Liver (tissue), 8 donors: ENCODE measurements at regions not wholly inside any gene's neighbourhood (a gene's known extent, or its start where the extent isn't known, plus 50 kb on each side); places are given as distances from the start of the nearest gene placed in this dataset.

Experiments
- DNase-seq: peaks from one replicate; pipeline ENCODE4 v3.0.0-alpha.2; 2017; ENCODE audit warnings: low spot score
- H3K27ac ChIP-seq, 2 donors: one replicate each; pipeline ENCODE4 v1.7.0; 2013; ENCODE audit warnings: inconsistent platforms in 2 of 2, low read length in 2 of 2, control low read depth in 1 of 2, low read depth in 1 of 2, mild to moderate bottlenecking in 1 of 2
- H3K27me3 ChIP-seq, 4 donors: one replicate each; pipeline versions ENCODE4 v1.6.1 to v1.7.0; 2013; ENCODE audit warnings: low read length in 3 of 4, inconsistent platforms in 1 of 4, mild to moderate bottlenecking in 1 of 4, moderate library complexity in 1 of 4; ENCODE audit not compliant: control insufficient read depth in 4 of 4, insufficient read depth in 4 of 4
- H3K36me3 ChIP-seq, 4 donors: one replicate each; pipeline versions ENCODE4 v1.6.1 to v1.7.0; 2013; ENCODE audit warnings: low read length in 3 of 4, mild to moderate bottlenecking in 3 of 4, low read depth in 1 of 4, moderate library complexity in 1 of 4; ENCODE audit not compliant: control insufficient read depth in 4 of 4, insufficient read depth in 3 of 4
- H3K4me1 ChIP-seq, 4 donors: one replicate each; pipeline versions ENCODE4 v1.6.1 to v1.7.0; 2013; ENCODE audit warnings: low read length in 3 of 4, mild to moderate bottlenecking in 3 of 4, moderate library complexity in 1 of 4; ENCODE audit not compliant: control insufficient read depth in 4 of 4, insufficient read depth in 4 of 4
- H3K4me3 ChIP-seq, 3 donors: one replicate each; pipeline versions ENCODE4 v1.6.1 to v1.7.0; 2013; ENCODE audit warnings: low read length in 3 of 3, control low read depth in 1 of 3, low read depth in 1 of 3, mild to moderate bottlenecking in 1 of 3
- H3K9ac ChIP-seq, 2 donors: one replicate each; pipeline ENCODE4 v1.7.0; 2013; ENCODE audit warnings: low read length in 2 of 2, mild to moderate bottlenecking in 2 of 2, moderate library complexity in 2 of 2, control low read depth in 1 of 2, low read depth in 1 of 2
- H3K9me3 ChIP-seq, 4 donors: one replicate each; pipeline versions ENCODE4 v1.6.1 to v1.7.0; 2013; ENCODE audit warnings: low read length in 3 of 4; ENCODE audit not compliant: control insufficient read depth in 4 of 4
- EGR1 ChIP-seq, 2 donors: IDR thresholded peaks; 2 replicates each; pipeline ENCODE4 v1.6.1; 2016 to 2018; ENCODE audit warnings: antibody characterized with exemption in 2 of 2, low read depth in 2 of 2
- HNF4A ChIP-seq, 2 donors: conservative IDR thresholded peaks; 2 replicates each; pipeline ENCODE4 v1.6.1; 2016; ENCODE audit warnings: antibody characterized with exemption in 2 of 2, mild to moderate bottlenecking in 2 of 2
- HNF4G ChIP-seq: IDR thresholded peaks from 2 replicates; pipeline ENCODE4 v1.6.1; 2016; ENCODE audit warnings: antibody characterized with exemption
- JUND ChIP-seq, 2 donors: IDR thresholded peaks; 2 replicates each; pipeline ENCODE4 v1.6.1; 2016; ENCODE audit warnings: antibody characterized with exemption in 2 of 2
- NR2F2 ChIP-seq: IDR thresholded peaks from 2 replicates; pipeline ENCODE4 v1.6.1; 2016; ENCODE audit warnings: antibody characterized with exemption
- RAD21 ChIP-seq, 2 donors: IDR thresholded peaks; 2 replicates each; pipeline ENCODE4 v1.6.1; 2016; ENCODE audit warnings: antibody characterized with exemption in 2 of 2, mild to moderate bottlenecking in 2 of 2
- REST ChIP-seq: IDR thresholded peaks from 2 replicates; pipeline ENCODE4 v1.6.1; 2016; ENCODE audit warnings: antibody characterized with exemption, mild to moderate bottlenecking
- RXRA ChIP-seq, 2 donors: IDR thresholded peaks; 2 replicates each; pipeline ENCODE4 v1.6.1; 2017 to 2018; ENCODE audit warnings: antibody characterized with exemption in 2 of 2, mild to moderate bottlenecking in 1 of 2
- TAF1 ChIP-seq: conservative IDR thresholded peaks from 2 replicates; pipeline ENCODE4 v1.6.1; 2016; ENCODE audit warnings: antibody characterized with exemption, mild to moderate bottlenecking
- YY1 ChIP-seq: IDR thresholded peaks from 2 replicates; pipeline ENCODE4 v1.6.1; 2016; ENCODE audit warnings: antibody characterized with exemption, mild to moderate bottlenecking
- ZBTB33 ChIP-seq: IDR thresholded peaks from 2 replicates; pipeline ENCODE4 v1.6.1; 2016; ENCODE audit warnings: antibody characterized with exemption
- WGBS: extraction: QIAGEN DNeasy Blood & Tissue Kit; methylation state at CpG from one replicate; pipeline ENCODE4 v1.1.7; 2013; 5-methylcytosine and 5-hydroxymethylcytosine counted together
- TF ChIP-seq, protein P1 (sequence below): fragments of 150-350 bp; IDR thresholded peaks from 2 replicates; pipeline ENCODE4 v1.5.1; 2017; ENCODE audit warnings: improper control_type of control experiment, low read depth, low read length; ENCODE audit not compliant: missing input control
- donor health status: healthy.
- donor health status: healthy.
- donor health status: healthy.
- donor health status: healthy.
- donor health status: healthy.

DNA sequence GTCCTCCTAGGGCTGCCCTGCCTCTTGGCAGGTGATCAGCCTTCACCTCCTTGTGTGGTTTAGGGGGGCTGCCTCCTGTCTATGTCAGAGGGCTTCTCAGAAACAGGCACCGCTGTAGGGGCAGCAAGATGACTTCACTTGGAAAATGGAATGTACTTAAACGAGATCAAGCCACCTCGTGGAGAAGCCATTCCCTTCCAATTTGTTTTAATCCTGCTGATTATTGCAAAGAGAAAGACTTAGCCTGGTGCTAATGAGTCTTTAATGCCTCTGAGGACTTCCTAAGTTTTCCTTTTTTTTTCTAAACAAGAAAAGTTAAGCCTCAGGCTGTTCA, 62.3 kb upstream of the RFLNA start:
- DNase-seq: no peak

DNA sequence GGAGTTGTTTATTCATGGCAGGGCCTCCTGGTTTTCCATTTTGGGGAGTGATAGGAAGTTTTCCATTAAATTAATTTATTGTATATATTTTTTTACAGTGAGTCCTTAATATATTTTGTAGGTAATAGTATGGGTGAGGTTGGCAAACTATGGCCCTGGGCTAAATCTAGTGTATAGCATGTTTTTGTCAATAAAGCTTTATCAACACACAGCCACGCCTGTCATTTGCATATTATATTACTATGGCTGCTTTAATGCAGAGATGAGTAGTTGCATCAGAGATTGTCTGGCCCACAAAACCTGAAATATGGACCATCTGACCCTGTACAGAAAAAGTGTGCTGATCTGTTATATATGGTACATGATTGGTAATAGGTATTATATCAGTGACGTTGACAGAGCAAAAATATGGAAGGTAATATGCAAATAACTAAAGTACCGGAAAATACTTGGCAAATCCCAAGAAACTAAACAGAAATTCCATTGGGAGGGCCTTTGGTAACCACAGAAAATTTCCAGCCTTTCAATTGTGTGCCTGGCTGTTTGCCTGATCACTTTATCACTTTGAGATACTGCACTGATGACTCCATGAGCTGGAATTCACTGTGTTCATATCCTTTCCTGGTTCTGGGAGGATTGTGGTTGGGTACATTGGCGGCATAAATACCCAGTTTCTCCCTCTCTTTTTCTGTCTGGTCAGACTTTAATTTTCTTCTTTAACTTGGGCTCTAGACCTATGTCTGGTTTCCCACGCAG, 61.7 kb upstream of the RFLNA start:
- DNase-seq: no peak
- no peaks in the 10 kb centered on the region for H3K36me3 ChIP-seq
- H3K27me3 ChIP-seq: no peaks in the 10 kb centered on the region
- H3K27ac ChIP-seq: no peak overlapping the region
- H3K9ac ChIP-seq: no peak overlapping the region
- no peak overlapping the region for H3K4me3 ChIP-seq
- peaks cover 0 to 3% (median 0%) of the 10 kb centered on the region in 4 donors for H3K9me3 ChIP-seq
- no peaks in the 10 kb centered on the region for H3K4me1 ChIP-seq
- WGBS: 85% methylated on average over 5 of the region's 5 CpGs
- TF ChIP-seq TAF1: no peak
- TF ChIP-seq YY1: no peak
- no peak for TF ChIP-seq RXRA (IDR thresholded peaks at IDR 0.05)
- TF ChIP-seq ZBTB33: no peak
- no peak for TF ChIP-seq HNF4G
- TF ChIP-seq EGR1 (IDR thresholded peaks at IDR 0.05; ENCODE audit: low read depth in 2 of 2): no peak
- no peak for TF ChIP-seq JUND (IDR thresholded peaks at IDR 0.05)
- TF ChIP-seq REST: no peak
- no peak for TF ChIP-seq NR2F2
- TF ChIP-seq HNF4A (conservative IDR thresholded peaks at IDR 0.05): no peak

More for the DNA sequence above, 62.3 kb upstream of the RFLNA start:
- Histone ChIP-seq H3K4me1 (no peaks in the 10 kb centered on the region), H3K4me3 (no peak overlapping the region), H3K36me3 (no peaks in the 10 kb centered on the region), H3K9me3 (peaks cover 0 to 3% (median 0%) of the 10 kb centered on the region in 4 donors), H3K27me3 (no peaks in the 10 kb centered on the region), H3K27ac (no peak overlapping the region), H3K9ac (no peak overlapping the region)
- no peak for TF ChIP-seq HNF4A (conservative IDR thresholded peaks at IDR 0.05)
- TF ChIP-seq, protein P1, sequence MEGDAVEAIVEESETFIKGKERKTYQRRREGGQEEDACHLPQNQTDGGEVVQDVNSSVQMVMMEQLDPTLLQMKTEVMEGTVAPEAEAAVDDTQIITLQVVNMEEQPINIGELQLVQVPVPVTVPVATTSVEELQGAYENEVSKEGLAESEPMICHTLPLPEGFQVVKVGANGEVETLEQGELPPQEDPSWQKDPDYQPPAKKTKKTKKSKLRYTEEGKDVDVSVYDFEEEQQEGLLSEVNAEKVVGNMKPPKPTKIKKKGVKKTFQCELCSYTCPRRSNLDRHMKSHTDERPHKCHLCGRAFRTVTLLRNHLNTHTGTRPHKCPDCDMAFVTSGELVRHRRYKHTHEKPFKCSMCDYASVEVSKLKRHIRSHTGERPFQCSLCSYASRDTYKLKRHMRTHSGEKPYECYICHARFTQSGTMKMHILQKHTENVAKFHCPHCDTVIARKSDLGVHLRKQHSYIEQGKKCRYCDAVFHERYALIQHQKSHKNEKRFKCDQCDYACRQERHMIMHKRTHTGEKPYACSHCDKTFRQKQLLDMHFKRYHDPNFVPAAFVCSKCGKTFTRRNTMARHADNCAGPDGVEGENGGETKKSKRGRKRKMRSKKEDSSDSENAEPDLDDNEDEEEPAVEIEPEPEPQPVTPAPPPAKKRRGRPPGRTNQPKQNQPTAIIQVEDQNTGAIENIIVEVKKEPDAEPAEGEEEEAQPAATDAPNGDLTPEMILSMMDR: no peak
- TF ChIP-seq RAD21 (IDR thresholded peaks at IDR 0.05): no peak
- no peak for TF ChIP-seq REST
- WGBS: 73% methylated on average over 3 of the region's 3 CpGs
